SU-DHL-6 (cell line): ENCODE measurements at regions not wholly inside any gene's neighbourhood (a gene's known extent, or its start where the extent isn't known, plus 50 kb on each side); places are given as distances from the start of the nearest gene placed in this dataset.

Source experiments
- H2AFZ ChIP-seq: fragments of 200-600 bp; sonication (generic); 2 replicates; pipeline ENCODE4 v1.6.1; 2014; ENCODE audit warnings: low read depth, mild to moderate bottlenecking, moderate library complexity, mixed read lengths, antibody characterized with exemption, low read length; ENCODE audit not compliant: severe bottlenecking
- H3F3A ChIP-seq: fragments of 200-600 bp; shearing (Covaris generic); 2 replicates; pipeline ENCODE4 v1.6.0; 2016; ENCODE audit warnings: antibody characterized with exemption, mild to moderate bottlenecking; ENCODE audit not compliant: insufficient read depth
- H3K27ac ChIP-seq: fragments of 200-600 bp; sonication (generic); 2 replicates; pipeline ENCODE4 v1.5.1; 2016; ENCODE audit warnings: low read depth, mild to moderate bottlenecking, low read length, moderate library complexity, mixed read lengths
- H3K27me3 ChIP-seq: fragments of 200-600 bp; sonication (generic), shearing (Covaris generic); 2 replicates; pipeline ENCODE4 v1.6.0; 2014; ENCODE audit warnings: mild to moderate bottlenecking, low read length
- H3K36me3 ChIP-seq: fragments of 200-600 bp; sonication (generic); 2 replicates; pipeline ENCODE4 v1.6.1; 2014; ENCODE audit warnings: mild to moderate bottlenecking, low read length, mixed read lengths
- H3K4me2 ChIP-seq: fragments of 300-600, 200-600 bp; shearing (Covaris generic), sonication (generic); 2 replicates; pipeline ENCODE4 v1.6.0; 2014; ENCODE audit warnings: low read length, low read depth, mild to moderate bottlenecking; ENCODE audit not compliant: poor library complexity, severe bottlenecking
- H3K4me3 ChIP-seq: fragments of 200-600 bp; sonication (generic); 2 replicates; pipeline ENCODE4 v1.5.1; 2014; ENCODE audit warnings: antibody characterized with exemption, low read length, mild to moderate bottlenecking, mixed read lengths; ENCODE audit not compliant: insufficient read depth, poor library complexity, severe bottlenecking
- H3K79me2 ChIP-seq: fragments of 200-600 bp; sonication (generic); 2 replicates; pipeline ENCODE4 v1.6.1; 2014; ENCODE audit warnings: mild to moderate bottlenecking, low read length, moderate library complexity; ENCODE audit not compliant: insufficient read depth
- H3K9ac ChIP-seq: fragments of 200-600 bp; sonication (generic); 2 replicates; pipeline ENCODE4 v1.7.0; 2014; ENCODE audit warnings: mild to moderate bottlenecking, low read length
- H3K9me2 ChIP-seq: fragments of 200-600 bp; sonication (generic); replicated peaks from 2 replicates; pipeline ENCODE4 v1.6.1; 2014; ENCODE audit warnings: low read length; ENCODE audit not compliant: insufficient read depth
- H3K9me3 ChIP-seq: fragments of 200-600 bp; sonication (generic); 2 replicates; pipeline ENCODE4 v1.6.1; 2014; ENCODE audit warnings: low read length, mixed read lengths; ENCODE audit not compliant: insufficient read depth
- H4K20me1 ChIP-seq: fragments of 200-600 bp; sonication (generic); 2 replicates; pipeline ENCODE4 v1.6.1; 2014; ENCODE audit warnings: low read depth, mild to moderate bottlenecking, antibody characterized with exemption, low read length, moderate library complexity, mixed read lengths
- EZH2phosphoT487 ChIP-seq: fragments of 200-600 bp; sonication (generic), shearing (Covaris generic); conservative IDR thresholded peaks from 2 replicates; pipeline ENCODE4 v1.6.1; 2018; ENCODE audit warnings: mild to moderate bottlenecking, antibody characterized with exemption, low read length, moderate library complexity, mixed read lengths
- TF ChIP-seq, protein P1 (sequence below): fragments of 200-600 bp; sonication (generic); IDR thresholded peaks from one replicate; pipeline ENCODE4 v1.5.1; 2017; ENCODE audit warnings: antibody characterized with exemption, mild to moderate bottlenecking, low read length, moderate library complexity; ENCODE audit not compliant: insufficient read depth, poor library complexity, severe bottlenecking

GRCh38 chr16:49024896-49025295 is 256.7 kb downstream of the CBLN1 start:
- Histone ChIP-seq H3K27ac (no peak overlapping the region), H3K36me3 (no peaks in the 10 kb centered on the region), H3K9ac (no peak overlapping the region), H3K27me3 (no peaks in the 10 kb centered on the region), H2AFZ (no peak overlapping the region), H3K79me2 (no peaks in the 10 kb centered on the region), H3K9me2 (no peaks in the 10 kb centered on the region), H3F3A (no peaks in the 10 kb centered on the region), H3K4me2 (no peak overlapping the region), H3K9me3 (no peaks in the 10 kb centered on the region), H4K20me1 (no peaks in the 10 kb centered on the region), H3K4me3 (no peak overlapping the region)
- TF ChIP-seq, protein P1, sequence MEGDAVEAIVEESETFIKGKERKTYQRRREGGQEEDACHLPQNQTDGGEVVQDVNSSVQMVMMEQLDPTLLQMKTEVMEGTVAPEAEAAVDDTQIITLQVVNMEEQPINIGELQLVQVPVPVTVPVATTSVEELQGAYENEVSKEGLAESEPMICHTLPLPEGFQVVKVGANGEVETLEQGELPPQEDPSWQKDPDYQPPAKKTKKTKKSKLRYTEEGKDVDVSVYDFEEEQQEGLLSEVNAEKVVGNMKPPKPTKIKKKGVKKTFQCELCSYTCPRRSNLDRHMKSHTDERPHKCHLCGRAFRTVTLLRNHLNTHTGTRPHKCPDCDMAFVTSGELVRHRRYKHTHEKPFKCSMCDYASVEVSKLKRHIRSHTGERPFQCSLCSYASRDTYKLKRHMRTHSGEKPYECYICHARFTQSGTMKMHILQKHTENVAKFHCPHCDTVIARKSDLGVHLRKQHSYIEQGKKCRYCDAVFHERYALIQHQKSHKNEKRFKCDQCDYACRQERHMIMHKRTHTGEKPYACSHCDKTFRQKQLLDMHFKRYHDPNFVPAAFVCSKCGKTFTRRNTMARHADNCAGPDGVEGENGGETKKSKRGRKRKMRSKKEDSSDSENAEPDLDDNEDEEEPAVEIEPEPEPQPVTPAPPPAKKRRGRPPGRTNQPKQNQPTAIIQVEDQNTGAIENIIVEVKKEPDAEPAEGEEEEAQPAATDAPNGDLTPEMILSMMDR, result no peak
- no peak for TF ChIP-seq EZH2phosphoT487

- Histone ChIP-seq H3K27me3 (no peaks in the 10 kb centered on the region), H2AFZ (no peak overlapping the region), H3K9me3 (no peaks in the 10 kb centered on the region), H3K79me2 (no peaks in the 10 kb centered on the region), H4K20me1 (no peaks in the 10 kb centered on the region), H3K4me2 (no peak overlapping the region), H3K9me2 (no peaks in the 10 kb centered on the region), H3F3A (no peaks in the 10 kb centered on the region), H3K9ac (no peak overlapping the region), H3K27ac (no peak overlapping the region), H3K36me3 (no peaks in the 10 kb centered on the region), H3K4me3 (no peak overlapping the region)
- TF ChIP-seq EZH2phosphoT487, result no peak
- TF ChIP-seq, protein P1, result no peak
These were observed 257.6 kb downstream of the CBLN1 start for GRCh38 chr16:49024016-49024415.

- H4K20me1 ChIP-seq, result no peaks in the 10 kb centered on the region
- H3K79me2 ChIP-seq, result no peaks in the 10 kb centered on the region
- no peaks in the 10 kb centered on the region for H3K9me3 ChIP-seq
- H3F3A ChIP-seq, result no peaks in the 10 kb centered on the region
- no peaks in the 10 kb centered on the region for H3K36me3 ChIP-seq
- TF ChIP-seq EZH2phosphoT487, result no peak
- TF ChIP-seq, protein P1, result no peak
- H2AFZ ChIP-seq, result no peak overlapping the region
- H3K9ac ChIP-seq, result no peak overlapping the region
- H3K27ac ChIP-seq, result no peak overlapping the region
- H3K4me3 ChIP-seq, result no peak overlapping the region
- no peaks in the 10 kb centered on the region for H3K9me2 ChIP-seq
- no peaks in the 10 kb centered on the region for H3K27me3 ChIP-seq
- no peak overlapping the region for H3K4me2 ChIP-seq
These were observed 258.6 kb downstream of the CBLN1 start for GRCh38 chr16:49023050-49023449.
